B cell (primary cell): ENCODE measurements at regions not wholly inside any gene's neighbourhood (a gene's known extent, or its start where the extent isn't known, plus 50 kb on each side); places are given as distances from the start of the nearest gene placed in this dataset.
"Not testable (repeated sequence)": the region's sequence is repeated elsewhere in the genome, so short reads cannot be mapped to it uniquely, and the experiment has no call there.

Experiments used
- ATAC-seq: fragments of 200-7000 bp; cut with Tn5 transposase; one replicate; pipeline ENCODE4 v1.10.0; 2021; ENCODE audit warnings: low read depth, mild to moderate bottlenecking, moderate number of reproducible peaks, moderate library complexity
- CTCF ChIA-PET: fragments of 350-600 bp; sonication (Branson Sonifier 250); formaldehyde crosslinking; loops from one replicate; lab custom pipeline; 2021; ENCODE audit warnings: antibody characterized with exemption, inconsistent platforms; lab: Charles Lee
- POLR2A ChIA-PET: fragments of 350-600 bp; sonication (Branson Sonifier 250); formaldehyde crosslinking; loops from one replicate; lab custom pipeline; 2021; ENCODE audit warnings: antibody characterized with exemption; lab: Charles Lee
- DNase-seq: peaks from one replicate; pipeline ENCODE4 v3.0.0; 2013
- H2AFZ ChIP-seq: 2 replicates; pipeline ENCODE4 v1.6.1; 2012; ENCODE audit warnings: mild to moderate bottlenecking, low read depth, low read length; ENCODE audit not compliant: insufficient read depth, poor library complexity, severe bottlenecking
- H3K27ac ChIP-seq, 2 donors: 1 replicate in 1 of 2; 2 replicates in 1 of 2; pipeline ENCODE4 v1.5.1; 2012 to 2013; ENCODE audit warnings: low read length in 2 of 2, mild to moderate bottlenecking in 2 of 2, moderate library complexity in 1 of 2
- H3K27me3 ChIP-seq, 4 experiments: fragments of 200-600 bp in 1 of 4; sonication (generic) in 1 of 4; replicated peaks in 1 of 4; 1 replicate in 2 of 4; 2 replicates in 2 of 4; pipeline versions ENCODE4 v1.6.1 to v1.7.0; 2013 to 2016; ENCODE audit warnings: low read length in 3 of 4, mild to moderate bottlenecking in 2 of 4, mixed read lengths in 1 of 4, moderate library complexity in 1 of 4; ENCODE audit not compliant: insufficient read depth in 4 of 4, control insufficient read depth in 3 of 4; ENCODE audit errors: control extremely low read depth in 1 of 4
- H3K36me3 ChIP-seq, 2 experiments: replicated peaks in 1 of 2; 1 replicate in 1 of 2; 2 replicates in 1 of 2; pipeline versions ENCODE4 v1.6.1 to v1.7.1; 2013; ENCODE audit warnings: low read length in 1 of 2; ENCODE audit not compliant: insufficient read depth in 2 of 2, control insufficient read depth in 1 of 2; ENCODE audit errors: control extremely low read depth in 1 of 2, extremely low read depth in 1 of 2
- H3K4me1 ChIP-seq, 2 donors: fragments of 200-600 bp in 1 of 2; sonication (generic) in 1 of 2; 1 replicate in 1 of 2; 2 replicates in 1 of 2; pipeline versions ENCODE4 v1.5.1 to v1.6.1; 2013 to 2017; ENCODE audit warnings: low read length in 2 of 2; ENCODE audit not compliant: control insufficient read depth in 2 of 2, insufficient read depth in 2 of 2
- H3K4me2 ChIP-seq: replicated peaks from 2 replicates; pipeline ENCODE3; 2012; ENCODE audit warnings: mild to moderate bottlenecking, low read depth, low read length; ENCODE audit not compliant: poor library complexity, severe bottlenecking
- H3K4me3 ChIP-seq, 5 experiments: fragments of 200-600 bp in 1 of 5; sonication (generic) in 1 of 5; 1 replicate in 3 of 5; 2 replicates in 2 of 5; pipeline versions ENCODE4 v1.5.1 to v1.7.0; 2011 to 2016; ENCODE audit warnings: low read length in 4 of 5, mild to moderate bottlenecking in 4 of 5, low read depth in 2 of 5, control low read depth in 1 of 5, moderate library complexity in 1 of 5; ENCODE audit not compliant: insufficient read depth in 1 of 5; ENCODE audit errors: control extremely low read depth in 1 of 5, extremely low read depth in 1 of 5
- H3K79me2 ChIP-seq: fragments of 200-600 bp; sonication (generic); one replicate; pipeline ENCODE4 v1.6.0; 2016; ENCODE audit warnings: low read length; ENCODE audit not compliant: control insufficient read depth, insufficient read depth
- H3K9ac ChIP-seq: fragments of 200-600 bp; sonication (generic); 2 replicates; pipeline ENCODE4 v1.6.1; 2017; ENCODE audit warnings: mild to moderate bottlenecking, low read length, moderate library complexity
- H3K9me3 ChIP-seq, 3 donors: one replicate each; pipeline versions ENCODE4 v1.6.1 to v1.7.1; 2013; ENCODE audit warnings: low read length in 2 of 3; ENCODE audit not compliant: control insufficient read depth in 2 of 3, insufficient read depth in 1 of 3; ENCODE audit errors: control extremely low read depth in 1 of 3
- H4K20me1 ChIP-seq: 2 replicates; pipeline ENCODE4 v1.6.0; 2012; ENCODE audit warnings: mild to moderate bottlenecking, low read length; ENCODE audit not compliant: insufficient read depth, control insufficient read depth, poor library complexity, severe bottlenecking
- H3K27ac Mint-ChIP-seq: one replicate; pipeline ENCODE4 v1.8.0; 2021; ENCODE audit warnings: mixed read lengths
- H3K27me3 Mint-ChIP-seq: one replicate; pipeline ENCODE4 v1.8.0; 2021; ENCODE audit warnings: mixed read lengths
- H3K4me1 Mint-ChIP-seq: one replicate; pipeline ENCODE4 v1.8.0; 2021; ENCODE audit warnings: mixed read lengths
- H3K4me3 Mint-ChIP-seq: one replicate; pipeline ENCODE4 v1.8.0; 2021; ENCODE audit warnings: mixed read lengths
- H3K9me3 Mint-ChIP-seq: one replicate; pipeline ENCODE4 v1.8.0; 2022; ENCODE audit warnings: mixed read lengths; ENCODE audit not compliant: insufficient read depth
- EZH2 ChIP-seq: IDR thresholded peaks from 2 replicates; pipeline ENCODE4 v1.6.1; 2012; ENCODE audit warnings: borderline replicate concordance, low read depth, mild to moderate bottlenecking, moderate library complexity, low read length; ENCODE audit not compliant: insufficient read depth, poor library complexity, severe bottlenecking
- WGBS: methylation state at CpG from one replicate; pipeline ENCODE4 v1.1.5; 2013; ENCODE audit warnings: missing lambda C conversion rate; ENCODE audit not compliant: insufficient coverage; 5-methylcytosine and 5-hydroxymethylcytosine counted together
- intact Hi-C: fragments of 100-400 bp; cut with micrococcal nuclease; formaldehyde crosslinking; loops from one replicate; pipeline ENCODE4 v1.10.0; 2022
- TF ChIP-seq, protein P1 (sequence below): fragments of 200-600 bp; IDR thresholded peaks from one replicate; pipeline ENCODE4 v1.8.0; 2022; ENCODE audit warnings: antibody characterized with exemption, mild to moderate bottlenecking

DNA sequence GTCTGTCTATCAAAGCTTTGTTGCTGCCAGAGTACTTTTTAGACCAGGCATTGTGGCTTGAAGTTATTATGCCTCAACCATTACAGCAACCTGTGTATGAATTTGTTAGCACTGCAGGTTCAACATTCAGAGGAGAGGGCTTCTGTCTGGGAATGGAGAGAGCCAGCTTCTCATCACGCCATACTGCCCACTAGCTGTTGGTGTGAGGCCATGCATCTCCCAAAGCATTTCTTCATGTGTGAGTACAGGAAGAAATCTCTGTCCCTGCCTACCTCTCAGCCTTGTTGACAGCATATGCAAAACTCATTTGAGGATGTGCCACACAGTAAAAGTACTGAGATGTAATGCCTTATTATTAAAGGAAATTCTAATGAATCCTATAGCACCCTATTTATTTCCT, 76.9 kb upstream of the PPARGC1A start:
- CTCF ChIA-PET = no interaction called here
- H3K9me3 Mint-ChIP-seq = peaks cover 2% of the 10 kb centered on the region
- H3K27ac ChIP-seq = no peak overlapping the region

DNA sequence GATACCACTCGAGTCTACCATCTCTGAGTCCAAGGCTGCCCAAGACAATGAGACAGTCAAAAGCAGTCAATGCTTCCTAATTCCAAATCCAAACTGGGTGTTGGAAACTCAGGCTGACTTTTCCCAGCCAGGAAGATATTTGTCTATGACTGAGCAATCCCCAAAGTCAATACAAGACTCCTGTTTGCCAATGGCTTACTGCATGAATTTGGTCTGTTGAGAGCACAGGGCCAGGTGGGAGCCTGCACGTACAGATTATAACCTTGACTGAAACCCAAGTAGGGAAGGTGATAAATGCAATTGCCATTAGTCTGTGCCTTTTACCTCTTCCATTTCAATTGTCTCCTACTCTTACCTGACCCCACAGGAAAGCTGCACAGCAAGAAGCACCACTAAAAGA, 72.6 kb upstream of the PPARGC1A start:
- H3K27me3 ChIP-seq = no peaks in the 10 kb centered on the region
- H3K9ac ChIP-seq = no peak overlapping the region
- H3K9me3 Mint-ChIP-seq = no peaks in the 10 kb centered on the region
- TF ChIP-seq, protein P1, sequence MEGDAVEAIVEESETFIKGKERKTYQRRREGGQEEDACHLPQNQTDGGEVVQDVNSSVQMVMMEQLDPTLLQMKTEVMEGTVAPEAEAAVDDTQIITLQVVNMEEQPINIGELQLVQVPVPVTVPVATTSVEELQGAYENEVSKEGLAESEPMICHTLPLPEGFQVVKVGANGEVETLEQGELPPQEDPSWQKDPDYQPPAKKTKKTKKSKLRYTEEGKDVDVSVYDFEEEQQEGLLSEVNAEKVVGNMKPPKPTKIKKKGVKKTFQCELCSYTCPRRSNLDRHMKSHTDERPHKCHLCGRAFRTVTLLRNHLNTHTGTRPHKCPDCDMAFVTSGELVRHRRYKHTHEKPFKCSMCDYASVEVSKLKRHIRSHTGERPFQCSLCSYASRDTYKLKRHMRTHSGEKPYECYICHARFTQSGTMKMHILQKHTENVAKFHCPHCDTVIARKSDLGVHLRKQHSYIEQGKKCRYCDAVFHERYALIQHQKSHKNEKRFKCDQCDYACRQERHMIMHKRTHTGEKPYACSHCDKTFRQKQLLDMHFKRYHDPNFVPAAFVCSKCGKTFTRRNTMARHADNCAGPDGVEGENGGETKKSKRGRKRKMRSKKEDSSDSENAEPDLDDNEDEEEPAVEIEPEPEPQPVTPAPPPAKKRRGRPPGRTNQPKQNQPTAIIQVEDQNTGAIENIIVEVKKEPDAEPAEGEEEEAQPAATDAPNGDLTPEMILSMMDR = no peak
- no peak for TF ChIP-seq EZH2
- no peak overlapping the region for H3K4me3 ChIP-seq
- H3K27ac Mint-ChIP-seq = no peak overlapping the region
- H2AFZ ChIP-seq = no peak overlapping the region
- H3K9me3 ChIP-seq = no peaks in the 10 kb centered on the region
- H3K36me3 ChIP-seq = no peaks in the 10 kb centered on the region
- intact Hi-C loops = no loop called here
- H3K79me2 ChIP-seq = no peaks in the 10 kb centered on the region
- CTCF ChIA-PET = no interaction called here
- H3K4me1 ChIP-seq = no peaks in the 10 kb centered on the region
- H4K20me1 ChIP-seq = no peaks in the 10 kb centered on the region
- DNase-seq (no peak), ATAC-seq (no peak)
- no peak overlapping the region for H3K4me3 Mint-ChIP-seq
- no peaks in the 10 kb centered on the region for H3K27me3 Mint-ChIP-seq
- POLR2A ChIA-PET = no interaction called here
- no peak overlapping the region for H3K4me2 ChIP-seq
- no peak overlapping the region for H3K27ac ChIP-seq
- WGBS = 76% methylated on average over 2 of the region's 2 CpGs
- no peaks in the 10 kb centered on the region for H3K4me1 Mint-ChIP-seq

More for the DNA sequence above, 76.9 kb upstream of the PPARGC1A start:
- intact Hi-C loops = no loop called here
- Histone ChIP-seq H3K9ac (no peak overlapping the region), H3K4me2 (no peak overlapping the region), H4K20me1 (no peaks in the 10 kb centered on the region), H3K79me2 (no peaks in the 10 kb centered on the region), H3K9me3 (no peaks in the 10 kb centered on the region), H2AFZ (no peak overlapping the region), H3K4me1 (no peaks in the 10 kb centered on the region), H3K27me3 (no peaks in the 10 kb centered on the region), H3K36me3 (no peaks in the 10 kb centered on the region), H3K4me3 (no peak overlapping the region)
- Mint-ChIP-seq H3K27ac (no peak overlapping the region), H3K4me1 (no peaks in the 10 kb centered on the region), H3K4me3 (no peak overlapping the region), H3K27me3 (no peaks in the 10 kb centered on the region)
- ATAC-seq (no peak), DNase-seq (no peak)
- TF ChIP-seq, protein P1 = no peak
- TF ChIP-seq EZH2 = no peak
- POLR2A ChIA-PET = no interaction called here
- WGBS = no CpG with 5 or more reads among the region's 1 CpG

DNA sequence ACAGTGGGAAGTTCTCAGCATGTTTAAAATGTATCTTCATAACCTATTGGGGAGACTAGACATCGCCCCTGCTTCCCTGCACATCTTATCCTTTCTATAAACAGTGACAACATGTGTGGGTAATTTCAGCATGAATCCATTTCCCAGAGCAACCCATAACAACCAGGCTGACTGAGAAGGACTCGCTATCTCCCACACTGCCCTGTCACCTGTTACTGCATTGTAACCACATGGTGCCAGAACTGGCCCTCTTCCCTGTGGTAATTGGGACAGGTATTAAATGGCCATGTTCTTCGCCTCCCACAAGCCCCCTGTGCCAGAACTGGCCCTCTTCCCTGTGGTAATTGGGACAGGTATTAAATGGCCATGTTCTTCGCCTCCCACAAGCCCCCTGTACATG, 71.5 kb upstream of the PPARGC1A start:
- H3K9me3 ChIP-seq, H3K4me1 Mint-ChIP-seq, intact Hi-C loops, H3K9me3 Mint-ChIP-seq, H3K79me2 ChIP-seq, H3K4me1 ChIP-seq, H3K4me2 ChIP-seq, ATAC-seq, H3K4me3 Mint-ChIP-seq, H2AFZ ChIP-seq, H4K20me1 ChIP-seq, H3K4me3 ChIP-seq, H3K9ac ChIP-seq, H3K27me3 ChIP-seq, POLR2A ChIA-PET, H3K36me3 ChIP-seq, H3K27ac ChIP-seq, DNase-seq, CTCF ChIA-PET, H3K27me3 Mint-ChIP-seq, H3K27ac Mint-ChIP-seq: not testable (repeated sequence)
- WGBS = 86% methylated on average over 1 of the region's 4 CpGs
